A549 (cell line): ENCODE measurements at regions not wholly inside any gene's neighbourhood (a gene's known extent, or its start where the extent isn't known, plus 50 kb on each side); places are given as distances from the start of the nearest gene placed in this dataset.

Experiments used
- ATAC-seq, 2 experiments: fragments of 200-7000 bp in 1 of 2; fragments of >200 bp in 1 of 2; cut with Nextera tagmentation in 1 of 2; cut with Tn5 transposase in 1 of 2; 3 replicates each; pipeline versions ENCODE4 v1.8.0 to v1.9.1; 2018 to 2020; ENCODE audit warnings: mild to moderate bottlenecking in 1 of 2, moderate library complexity in 1 of 2
- CTCF ChIA-PET: fragments of 300-600 bp; sonication (Branson Sonifier 250); formaldehyde crosslinking; extraction: SDS; loops from one replicate; lab custom pipeline; 2021; ENCODE audit warnings: antibody characterized with exemption, inconsistent platforms; lab: Yijun Ruan, JAX
- POLR2A ChIA-PET: fragments of 350-600 bp; formaldehyde crosslinking; extraction: SDS; loops from one replicate; lab custom pipeline; 2021; ENCODE audit warnings: antibody characterized with exemption, inconsistent platforms; lab: Yijun Ruan, JAX
- DNase-seq, 2 experiments: peaks; one replicate each; pipeline versions ENCODE4 v3.0.0 to v3.0.0-alpha.2; 2011 to 2016; ENCODE audit warnings: low read depth in 1 of 2, low spot score in 1 of 2
- FAIRE-seq: peaks from 2 replicates; lab custom pipeline; 2011; peaks lifted over from hg19 to GRCh38; lab: Jason Lieb, UNC
- H3K27ac ChIP-seq, 2 experiments: fragments of >200 bp; sonication (Bioruptor Twin); formaldehyde crosslinking; 3 replicates each; pipeline ENCODE4 v1.5.1; 2016 to 2017
- H3K4me1 ChIP-seq: fragments of >200 bp; sonication (Bioruptor Twin); formaldehyde crosslinking; 3 replicates; pipeline ENCODE4 v1.6.1; 2016
- H3K4me2 ChIP-seq: fragments of >200 bp; sonication (Bioruptor Twin); formaldehyde crosslinking; 3 replicates; pipeline ENCODE4 v1.6.1; 2016
- H3K4me3 ChIP-seq: fragments of >200 bp; sonication (Bioruptor Twin); formaldehyde crosslinking; 3 replicates; pipeline ENCODE4 v1.5.1; 2016
- H3K9me3 ChIP-seq: fragments of >200 bp; sonication (Bioruptor Twin); formaldehyde crosslinking; 3 replicates; pipeline ENCODE4 v1.6.1; 2016
- EHF ChIP-seq: fragments of 250-450 bp; sonication (Bioruptor Pico); IDR thresholded peaks from 2 replicates; pipeline ENCODE4 v1.5.0; 2020; ENCODE audit warnings: mild to moderate bottlenecking
- ESRRA ChIP-seq: fragments of 150-350 bp; IDR thresholded peaks from 2 replicates; pipeline ENCODE4 v1.6.1; 2014; ENCODE audit warnings: mild to moderate bottlenecking, low read length, borderline replicate concordance
- FOSB ChIP-seq: fragments of 250-450 bp; sonication (Bioruptor Pico); IDR thresholded peaks from 2 replicates; pipeline ENCODE4 v1.5.0; 2020; ENCODE audit warnings: mild to moderate bottlenecking, moderate library complexity
- FOSL2 ChIP-seq, 2 experiments: fragments of 450-650 bp in 1 of 2; fragments of >200 bp in 1 of 2; sonication (Bioruptor Twin) in 1 of 2; formaldehyde crosslinking; IDR thresholded peaks; 2 replicates each; pipeline versions ENCODE4 v1.5.0 to v1.6.1; 2016 to 2020; ENCODE audit warnings: mild to moderate bottlenecking in 1 of 2, moderate library complexity in 1 of 2
- FOXS1 ChIP-seq: fragments of 250-450 bp; sonication (Bioruptor Pico); IDR thresholded peaks from 2 replicates; pipeline ENCODE4 v1.5.0; 2020; ENCODE audit warnings: mild to moderate bottlenecking, moderate library complexity
- HEYL ChIP-seq: fragments of 250-450 bp; sonication (Bioruptor Pico); IDR thresholded peaks from 2 replicates; pipeline ENCODE4 v1.8.0; 2021; ENCODE audit warnings: mild to moderate bottlenecking, moderate library complexity
- HOXB13 ChIP-seq: fragments of 250-450 bp; sonication (Bioruptor Pico); IDR thresholded peaks from 2 replicates; pipeline ENCODE4 v1.5.0; 2020; ENCODE audit warnings: low read depth, mild to moderate bottlenecking, moderate library complexity
- JUN ChIP-seq, 2 experiments: fragments of >200 bp; sonication (Bioruptor Twin); formaldehyde crosslinking; IDR thresholded peaks; 2 replicates in 1 of 2; 3 replicates in 1 of 2; pipeline ENCODE4 v1.6.1; 2016 to 2017
- MAFK ChIP-seq: fragments of 450-650 bp; IDR thresholded peaks from 2 replicates; pipeline ENCODE4 v1.6.1; 2014; ENCODE audit not compliant: partially characterized antibody
- MAZ ChIP-seq: fragments of 150-350 bp; IDR thresholded peaks from 2 replicates; pipeline ENCODE4 v1.6.1; 2014; ENCODE audit warnings: antibody characterized with exemption, low read depth, low read length, borderline replicate concordance
- NFE2L2 ChIP-seq: fragments of 150-350 bp; conservative IDR thresholded peaks from 2 replicates; pipeline ENCODE4 v1.6.1; 2014; ENCODE audit warnings: low read length
- SMC3 ChIP-seq: fragments of >200 bp; sonication (Bioruptor Twin); formaldehyde crosslinking; IDR thresholded peaks from 3 replicates; pipeline ENCODE4 v1.6.1; 2018; ENCODE audit warnings: inconsistent platforms
- TFCP2L1 ChIP-seq: fragments of 250-450 bp; sonication (Bioruptor Pico); IDR thresholded peaks from 2 replicates; pipeline ENCODE4 v1.5.0; 2021; ENCODE audit warnings: mild to moderate bottlenecking
- TP53 ChIP-seq: fragments of 250-450 bp; sonication (Bioruptor Pico); IDR thresholded peaks from 2 replicates; pipeline ENCODE4 v1.5.0; 2021; ENCODE audit warnings: mild to moderate bottlenecking, moderate library complexity
- ZFP36 ChIP-seq: fragments of 450-650 bp; IDR thresholded peaks from 2 replicates; pipeline ENCODE4 v1.6.1; 2014; ENCODE audit warnings: borderline replicate concordance; ENCODE audit not compliant: partially characterized antibody
- ZSCAN20 ChIP-seq: fragments of 250-450 bp; sonication (Bioruptor Pico); IDR thresholded peaks from 2 replicates; pipeline ENCODE4 v1.8.0; 2022; ENCODE audit warnings: mild to moderate bottlenecking, moderate library complexity
- WGBS: methylation state at CpG from one replicate; pipeline ENCODE4 v1.1.6; 2017; ENCODE audit errors: missing lambda C conversion rate; 5-methylcytosine and 5-hydroxymethylcytosine counted together
- TF ChIP-seq, protein P1 (sequence below): fragments of 200-600 bp; sonication (generic); IDR thresholded peaks from 2 replicates; pipeline ENCODE4 v1.6.1; 2016; ENCODE audit warnings: antibody characterized with exemption, mild to moderate bottlenecking, moderate library complexity
- TF ChIP-seq, protein P2 (sequence below): fragments of >200 bp; sonication (Bioruptor Twin); formaldehyde crosslinking; IDR thresholded peaks from 2 replicates; pipeline ENCODE4 v1.6.1; 2016
- TF ChIP-seq, protein P3 (sequence below): IDR thresholded peaks from 2 replicates; pipeline ENCODE4 v1.6.1; 2012
- TF ChIP-seq, protein P4 (sequence below): IDR thresholded peaks from 2 replicates; pipeline ENCODE4 v1.6.1; 2012
- TF ChIP-seq, protein P5 (sequence below): fragments of >200 bp; sonication (Bioruptor Twin); formaldehyde crosslinking; IDR thresholded peaks from 3 replicates; pipeline ENCODE4 v1.6.1; 2016

DNA sequence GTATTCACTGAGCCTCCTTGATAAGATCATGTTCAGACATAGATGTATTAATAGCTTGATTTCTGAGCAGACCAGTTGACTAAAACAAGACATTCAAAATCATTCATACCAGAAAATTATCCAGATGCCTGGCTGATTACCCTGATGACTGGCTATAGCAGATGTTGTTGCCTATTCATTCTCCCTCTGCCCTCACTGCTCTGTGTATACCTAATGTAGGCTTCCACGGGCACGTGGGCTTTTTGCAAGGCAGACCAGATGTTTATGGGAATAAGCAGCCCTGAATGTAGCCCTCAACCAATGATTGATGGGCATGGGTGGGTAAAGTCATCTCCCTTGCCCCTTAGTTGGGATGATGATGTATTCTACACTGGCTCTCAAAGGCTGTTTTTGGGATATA, 289.1 kb downstream of the MBD2 start:
- TF ChIP-seq, protein P1, sequence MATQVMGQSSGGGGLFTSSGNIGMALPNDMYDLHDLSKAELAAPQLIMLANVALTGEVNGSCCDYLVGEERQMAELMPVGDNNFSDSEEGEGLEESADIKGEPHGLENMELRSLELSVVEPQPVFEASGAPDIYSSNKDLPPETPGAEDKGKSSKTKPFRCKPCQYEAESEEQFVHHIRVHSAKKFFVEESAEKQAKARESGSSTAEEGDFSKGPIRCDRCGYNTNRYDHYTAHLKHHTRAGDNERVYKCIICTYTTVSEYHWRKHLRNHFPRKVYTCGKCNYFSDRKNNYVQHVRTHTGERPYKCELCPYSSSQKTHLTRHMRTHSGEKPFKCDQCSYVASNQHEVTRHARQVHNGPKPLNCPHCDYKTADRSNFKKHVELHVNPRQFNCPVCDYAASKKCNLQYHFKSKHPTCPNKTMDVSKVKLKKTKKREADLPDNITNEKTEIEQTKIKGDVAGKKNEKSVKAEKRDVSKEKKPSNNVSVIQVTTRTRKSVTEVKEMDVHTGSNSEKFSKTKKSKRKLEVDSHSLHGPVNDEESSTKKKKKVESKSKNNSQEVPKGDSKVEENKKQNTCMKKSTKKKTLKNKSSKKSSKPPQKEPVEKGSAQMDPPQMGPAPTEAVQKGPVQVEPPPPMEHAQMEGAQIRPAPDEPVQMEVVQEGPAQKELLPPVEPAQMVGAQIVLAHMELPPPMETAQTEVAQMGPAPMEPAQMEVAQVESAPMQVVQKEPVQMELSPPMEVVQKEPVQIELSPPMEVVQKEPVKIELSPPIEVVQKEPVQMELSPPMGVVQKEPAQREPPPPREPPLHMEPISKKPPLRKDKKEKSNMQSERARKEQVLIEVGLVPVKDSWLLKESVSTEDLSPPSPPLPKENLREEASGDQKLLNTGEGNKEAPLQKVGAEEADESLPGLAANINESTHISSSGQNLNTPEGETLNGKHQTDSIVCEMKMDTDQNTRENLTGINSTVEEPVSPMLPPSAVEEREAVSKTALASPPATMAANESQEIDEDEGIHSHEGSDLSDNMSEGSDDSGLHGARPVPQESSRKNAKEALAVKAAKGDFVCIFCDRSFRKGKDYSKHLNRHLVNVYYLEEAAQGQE: no peak
- TF ChIP-seq NFE2L2 (no peak), FOXS1 (CRISPR knock-in tag) (no peak), SMC3 (no peak), MAZ (no peak)
- TF ChIP-seq, protein P2, sequence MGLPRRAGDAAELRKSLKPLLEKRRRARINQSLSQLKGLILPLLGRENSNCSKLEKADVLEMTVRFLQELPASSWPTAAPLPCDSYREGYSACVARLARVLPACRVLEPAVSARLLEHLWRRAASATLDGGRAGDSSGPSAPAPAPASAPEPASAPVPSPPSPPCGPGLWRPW: no peak
- TF ChIP-seq, all 56 proteins: peak for 0
- Histone ChIP-seq H3K27ac (no peak overlapping the region), H3K4me3 (no peak overlapping the region), H3K9me3 (no peaks in the 10 kb centered on the region), H3K4me2 (no peak overlapping the region), H3K4me1 (no peaks in the 10 kb centered on the region)
- WGBS: 6% methylated on average over 2 of the region's 2 CpGs
- no peak for FAIRE-seq
- CTCF ChIA-PET: no interaction called here
- POLR2A ChIA-PET: no interaction called here
- no peak for DNase-seq
- no peak for ATAC-seq

DNA sequence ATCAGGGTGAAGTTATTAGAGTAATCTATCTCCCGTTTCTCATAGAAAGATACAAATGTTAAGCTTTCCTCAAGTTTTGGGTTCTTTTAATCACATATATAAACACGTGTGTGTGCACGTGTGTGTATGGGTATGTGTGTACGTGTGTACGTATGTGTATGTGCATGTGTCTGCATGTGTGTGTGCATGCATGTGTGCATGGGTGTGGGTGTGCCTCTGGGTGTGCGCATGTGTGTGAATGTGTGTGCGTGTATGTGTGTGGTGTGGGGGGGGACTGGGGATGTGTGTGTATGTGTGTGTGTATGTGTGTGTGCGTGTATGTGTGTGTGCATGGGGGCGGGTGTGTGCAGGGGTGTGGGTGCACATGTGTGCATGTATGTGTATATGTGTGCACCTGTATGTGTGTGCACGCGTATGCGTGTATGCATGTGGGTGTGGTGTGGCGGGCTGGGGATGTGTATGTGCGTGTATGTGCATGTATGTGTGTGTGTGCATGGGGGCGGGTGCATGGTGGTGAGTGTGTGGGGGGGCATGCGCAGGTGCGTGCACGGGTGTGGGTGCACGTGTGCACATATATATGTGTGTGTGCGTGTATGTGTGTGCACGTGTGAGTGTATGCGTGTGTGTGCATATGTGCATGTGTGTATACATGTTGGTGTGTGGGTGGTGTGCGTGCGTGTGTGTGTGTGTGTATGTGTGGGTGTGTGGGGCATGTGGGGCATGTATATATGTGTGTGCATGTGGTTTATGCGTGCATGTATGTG, 304.0 kb downstream of the MBD2 start:
- CTCF ChIA-PET: no interaction called here
- no peak for ATAC-seq

DNA sequence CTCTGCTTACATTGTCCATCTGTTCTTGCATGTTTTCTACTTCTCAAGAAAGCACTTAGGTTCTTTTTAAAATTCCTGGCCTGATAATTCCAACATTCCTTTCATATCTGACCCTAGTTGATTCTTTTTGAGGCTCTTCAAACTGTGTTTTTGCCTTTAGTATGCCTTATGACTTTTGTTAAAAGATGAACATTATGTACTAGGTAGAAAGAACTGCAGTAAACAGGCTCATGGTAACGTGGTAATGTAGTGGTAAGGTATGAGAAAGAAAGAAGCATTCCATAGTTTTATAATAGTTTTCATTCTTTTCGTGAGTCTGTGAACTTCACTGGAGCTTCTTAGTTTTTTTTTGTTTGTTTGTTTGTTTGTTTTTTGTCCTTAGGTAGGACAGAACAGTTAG, 306.4 kb downstream of the MBD2 start:
- H3K4me3 ChIP-seq: no peak overlapping the region
- no peak for FAIRE-seq
- ATAC-seq: no peak
- 3% methylated on average over 2 of the region's 2 CpGs for WGBS
- POLR2A ChIA-PET: no interaction called here
- no peaks in the 10 kb centered on the region for H3K4me1 ChIP-seq
- H3K9me3 ChIP-seq: no peaks in the 10 kb centered on the region
- H3K4me2 ChIP-seq: no peak overlapping the region
- H3K27ac ChIP-seq: no peak overlapping the region
- CTCF ChIA-PET: interaction anchor here (1.4 kb wide), 1 partner anchor 201 kb away, joined by 3 read pairs; no protein-coding TSS in a partner anchor
- DNase-seq: no peak
- TF ChIP-seq, protein P2: no peak
- TF ChIP-seq, protein P1: no peak
- TF ChIP-seq ZSCAN20 (no peak), FOSL2 (IDR thresholded peaks at IDR 0.05) (no peak), FOSL2 (CRISPR knock-in tag; IDR thresholded peaks at IDR 0.05) (no peak), FOSB (CRISPR knock-in tag) (no peak), EHF (CRISPR knock-in tag) (no peak), ESRRA (no peak), JUN (IDR thresholded peaks at IDR 0.05) (no peak), HOXB13 (CRISPR knock-in tag) (no peak), TFCP2L1 (CRISPR knock-in tag) (no peak), ZFP36 (no peak), HEYL (CRISPR knock-in tag) (no peak), MAFK (no peak)
- TF ChIP-seq, protein P3, sequence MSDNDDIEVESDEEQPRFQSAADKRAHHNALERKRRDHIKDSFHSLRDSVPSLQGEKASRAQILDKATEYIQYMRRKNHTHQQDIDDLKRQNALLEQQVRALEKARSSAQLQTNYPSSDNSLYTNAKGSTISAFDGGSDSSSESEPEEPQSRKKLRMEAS: no peak
- TF ChIP-seq, protein P4, sequence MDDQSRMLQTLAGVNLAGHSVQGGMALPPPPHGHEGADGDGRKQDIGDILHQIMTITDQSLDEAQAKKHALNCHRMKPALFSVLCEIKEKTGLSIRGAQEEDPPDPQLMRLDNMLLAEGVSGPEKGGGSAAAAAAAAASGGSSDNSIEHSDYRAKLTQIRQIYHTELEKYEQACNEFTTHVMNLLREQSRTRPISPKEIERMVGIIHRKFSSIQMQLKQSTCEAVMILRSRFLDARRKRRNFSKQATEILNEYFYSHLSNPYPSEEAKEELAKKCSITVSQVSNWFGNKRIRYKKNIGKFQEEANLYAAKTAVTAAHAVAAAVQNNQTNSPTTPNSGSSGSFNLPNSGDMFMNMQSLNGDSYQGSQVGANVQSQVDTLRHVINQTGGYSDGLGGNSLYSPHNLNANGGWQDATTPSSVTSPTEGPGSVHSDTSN: no peak

More for the DNA sequence above, 304.0 kb downstream of the MBD2 start:
- Histone ChIP-seq H3K27ac (no peak overlapping the region), H3K4me3 (no peak overlapping the region), H3K4me1 (no peaks in the 10 kb centered on the region), H3K9me3 (no peaks in the 10 kb centered on the region), H3K4me2 (no peak overlapping the region)
- no peak for TF ChIP-seq TP53 (CRISPR knock-in tag)
- TF ChIP-seq, protein P5, sequence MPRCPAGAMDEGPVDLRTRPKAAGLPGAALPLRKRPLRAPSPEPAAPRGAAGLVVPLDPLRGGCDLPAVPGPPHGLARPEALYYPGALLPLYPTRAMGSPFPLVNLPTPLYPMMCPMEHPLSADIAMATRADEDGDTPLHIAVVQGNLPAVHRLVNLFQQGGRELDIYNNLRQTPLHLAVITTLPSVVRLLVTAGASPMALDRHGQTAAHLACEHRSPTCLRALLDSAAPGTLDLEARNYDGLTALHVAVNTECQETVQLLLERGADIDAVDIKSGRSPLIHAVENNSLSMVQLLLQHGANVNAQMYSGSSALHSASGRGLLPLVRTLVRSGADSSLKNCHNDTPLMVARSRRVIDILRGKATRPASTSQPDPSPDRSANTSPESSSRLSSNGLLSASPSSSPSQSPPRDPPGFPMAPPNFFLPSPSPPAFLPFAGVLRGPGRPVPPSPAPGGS: no peak
- FAIRE-seq: no peak
- WGBS: 52% methylated on average over 23 of the region's 25 CpGs
- DNase-seq: no peak
- POLR2A ChIA-PET: no interaction called here
